ENCODE measurements at regions not wholly inside any gene's neighbourhood (a gene's known extent, or its start where the extent isn't known, plus 50 kb on each side); places are given as distances from the start of the nearest gene placed in this dataset.

- H3K9me3 ChIP-seq = no peaks in the 10 kb centered on the region
- WGBS, 5 donors = 78 to 88% (median 85%) methylated on average over 1 of the region's 1 CpG
Measured at GRCh38 chr3:34868935-34869334, 770.4 kb upstream of the ARPP21 start.

GRCh38 chr3:34869696-34870095 is 769.6 kb upstream of the ARPP21 start:
- intact Hi-C loops (cut with DNase I; ENCODE audit: low total_unique reads) = no loop called here
- H3K27ac ChIP-seq = no peak overlapping the region
- 78 to 95% (median 88%) methylated on average over 1 of the region's 1 CpG for WGBS, 5 donors
- no peaks in the 10 kb centered on the region for H3K27me3 ChIP-seq (replicated peaks in 1 of 7)
- TF ChIP-seq POLR2AphosphoS5 (IDR thresholded peaks at IDR 0.05) = no peak
- TF ChIP-seq, protein P1, sequence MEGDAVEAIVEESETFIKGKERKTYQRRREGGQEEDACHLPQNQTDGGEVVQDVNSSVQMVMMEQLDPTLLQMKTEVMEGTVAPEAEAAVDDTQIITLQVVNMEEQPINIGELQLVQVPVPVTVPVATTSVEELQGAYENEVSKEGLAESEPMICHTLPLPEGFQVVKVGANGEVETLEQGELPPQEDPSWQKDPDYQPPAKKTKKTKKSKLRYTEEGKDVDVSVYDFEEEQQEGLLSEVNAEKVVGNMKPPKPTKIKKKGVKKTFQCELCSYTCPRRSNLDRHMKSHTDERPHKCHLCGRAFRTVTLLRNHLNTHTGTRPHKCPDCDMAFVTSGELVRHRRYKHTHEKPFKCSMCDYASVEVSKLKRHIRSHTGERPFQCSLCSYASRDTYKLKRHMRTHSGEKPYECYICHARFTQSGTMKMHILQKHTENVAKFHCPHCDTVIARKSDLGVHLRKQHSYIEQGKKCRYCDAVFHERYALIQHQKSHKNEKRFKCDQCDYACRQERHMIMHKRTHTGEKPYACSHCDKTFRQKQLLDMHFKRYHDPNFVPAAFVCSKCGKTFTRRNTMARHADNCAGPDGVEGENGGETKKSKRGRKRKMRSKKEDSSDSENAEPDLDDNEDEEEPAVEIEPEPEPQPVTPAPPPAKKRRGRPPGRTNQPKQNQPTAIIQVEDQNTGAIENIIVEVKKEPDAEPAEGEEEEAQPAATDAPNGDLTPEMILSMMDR (IDR thresholded peaks at IDR 0.05 in 8 of 11, conservative IDR thresholded peaks at IDR 0.05 in 3 of 11) = no peak
- no peak for TF ChIP-seq POLR2A (IDR thresholded peaks at IDR 0.05)
- H3K36me3 ChIP-seq = no peaks in the 10 kb centered on the region
- H3K9me3 ChIP-seq = no peaks in the 10 kb centered on the region
- DNase-seq = no peak
- no peaks in the 10 kb centered on the region for H3K4me1 ChIP-seq
- no peak overlapping the region for H3K4me3 ChIP-seq

More at GRCh38 chr3:34868935-34869334, 770.4 kb upstream of the ARPP21 start:
- intact Hi-C loops (cut with DNase I; ENCODE audit: low total_unique reads) = no loop called here
- no peaks in the 10 kb centered on the region for H3K27me3 ChIP-seq (replicated peaks in 1 of 7)
- H3K36me3 ChIP-seq = no peaks in the 10 kb centered on the region
- TF ChIP-seq POLR2AphosphoS5 (IDR thresholded peaks at IDR 0.05) = no peak
- TF ChIP-seq POLR2A (IDR thresholded peaks at IDR 0.05) = no peak
- TF ChIP-seq, protein P1 (IDR thresholded peaks at IDR 0.05 in 8 of 11, conservative IDR thresholded peaks at IDR 0.05 in 3 of 11) = no peak
- H3K4me1 ChIP-seq = no peaks in the 10 kb centered on the region
- H3K27ac ChIP-seq = no peak overlapping the region
- no peak for DNase-seq
- no peak overlapping the region for H3K4me3 ChIP-seq

- no peaks in the 10 kb centered on the region for H3K36me3 ChIP-seq
- H3K27me3 ChIP-seq (replicated peaks in 1 of 7) = no peaks in the 10 kb centered on the region
- no peak for DNase-seq
- peaks cover 0 to 3% (median 0%) of the 10 kb centered on the region in 8 donors for H3K9me3 ChIP-seq
- H3K27ac ChIP-seq = no peak overlapping the region
- H3K4me3 ChIP-seq = no peak overlapping the region
- no peak for TF ChIP-seq POLR2AphosphoS5 (IDR thresholded peaks at IDR 0.05)
- TF ChIP-seq, protein P1 (IDR thresholded peaks at IDR 0.05 in 8 of 11, conservative IDR thresholded peaks at IDR 0.05 in 3 of 11) = no peak
- no peak for TF ChIP-seq POLR2A (IDR thresholded peaks at IDR 0.05)
- intact Hi-C loops (cut with DNase I; ENCODE audit: low total_unique reads) = no loop called here
- 85 to 94% (median 88%) methylated on average over 7 of the region's 7 CpGs for WGBS, 5 donors
- no peaks in the 10 kb centered on the region for H3K4me1 ChIP-seq
Measured at GRCh38 chr3:34872406-34872805, 766.9 kb upstream of the ARPP21 start.

- peaks cover 0 to 4% (median 0%) of the 10 kb centered on the region in 8 donors for H3K9me3 ChIP-seq
- TF ChIP-seq POLR2AphosphoS5 (IDR thresholded peaks at IDR 0.05) (no peak), POLR2A (IDR thresholded peaks at IDR 0.05) (no peak)
- TF ChIP-seq, protein P1 (IDR thresholded peaks at IDR 0.05 in 8 of 11, conservative IDR thresholded peaks at IDR 0.05 in 3 of 11) = no peak
- intact Hi-C loops (cut with DNase I; ENCODE audit: low total_unique reads) = no loop called here
- no peak for DNase-seq
- no peaks in the 10 kb centered on the region for H3K27me3 ChIP-seq (replicated peaks in 1 of 7)
- no peak overlapping the region for H3K4me3 ChIP-seq
- H3K4me1 ChIP-seq = no peaks in the 10 kb centered on the region
- no peaks in the 10 kb centered on the region for H3K36me3 ChIP-seq
- no peak overlapping the region for H3K27ac ChIP-seq
Measured at GRCh38 chr3:34876997-34877396, 762.3 kb upstream of the ARPP21 start.

Data from spleen (tissue), 11 donors.